Effector memory CD8-positive, alpha-beta T cell (primary cell): ENCODE measurements at regions not wholly inside any gene's neighbourhood (a gene's known extent, or its start where the extent isn't known, plus 50 kb on each side); places are given as distances from the start of the nearest gene placed in this dataset.
"Not testable (repeated sequence)": the region's sequence is repeated elsewhere in the genome, so short reads cannot be mapped to it uniquely, and the experiment has no call there.

ENCODE experiments used
- ATAC-seq: fragments of 150-1000 bp; cut with Tn5 transposase; replicated peaks from 2 replicates; pipeline ENCODE4 v1.10.0; 2021; ENCODE audit warnings: mild to moderate bottlenecking, moderate library complexity
- DNase-seq, 3 experiments: peaks; one replicate each; pipeline ENCODE4 v3.0.0; 2021
- H3K27ac Mint-ChIP-seq, 2 donors: one replicate each; pipeline ENCODE4 v1.8.0; 2022; ENCODE audit warnings: mild to moderate bottlenecking in 2 of 2, mixed read lengths in 2 of 2, moderate library complexity in 2 of 2
- H3K27me3 Mint-ChIP-seq, 2 donors: one replicate each; pipeline ENCODE4 v1.8.0; 2022; ENCODE audit warnings: mixed read lengths in 2 of 2
- H3K36me3 Mint-ChIP-seq: one replicate; pipeline ENCODE4 v1.8.0; 2022; ENCODE audit warnings: mild to moderate bottlenecking, moderate library complexity, mixed read lengths; ENCODE audit not compliant: insufficient read depth
- H3K4me1 Mint-ChIP-seq, 2 donors: one replicate each; pipeline ENCODE4 v1.8.0; 2022; ENCODE audit warnings: low read depth in 2 of 2, mixed read lengths in 2 of 2
- H3K4me3 Mint-ChIP-seq, 2 donors: one replicate each; pipeline ENCODE4 v1.8.0; 2022; ENCODE audit warnings: mild to moderate bottlenecking in 2 of 2, mixed read lengths in 2 of 2, moderate library complexity in 2 of 2
- H3K9me3 Mint-ChIP-seq, 2 donors: one replicate each; pipeline ENCODE4 v1.8.0; 2022; ENCODE audit warnings: mixed read lengths in 2 of 2

DNA sequence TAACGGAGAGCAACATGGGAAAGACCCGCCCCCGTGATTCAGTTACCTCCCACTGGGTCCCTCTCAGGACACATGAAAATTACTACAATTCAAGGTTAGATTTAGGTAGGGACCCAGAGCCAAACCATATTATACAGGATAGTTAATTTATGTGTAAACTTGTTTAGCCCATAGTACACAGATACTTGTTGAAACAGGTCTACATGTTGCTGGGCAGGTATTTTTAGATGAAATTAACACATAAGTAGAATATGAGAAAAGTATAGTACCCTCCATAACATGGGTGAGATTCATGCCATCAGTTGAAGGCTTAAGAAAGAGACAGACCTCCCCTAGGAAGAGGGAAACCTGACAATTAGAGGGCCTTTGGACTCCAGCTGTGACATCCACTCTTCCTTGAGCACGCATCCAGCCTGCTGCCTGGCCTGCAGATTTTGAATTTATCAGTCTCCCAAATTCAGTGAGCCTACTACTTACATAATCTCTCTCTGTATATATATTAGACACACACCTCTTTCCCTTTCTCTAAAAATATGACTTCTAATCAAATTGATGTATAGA is 463.5 kb upstream of the NETO1 start:
- H3K4me1 Mint-ChIP-seq, result no peaks in the 10 kb centered on the region
- H3K36me3 Mint-ChIP-seq, result no peaks in the 10 kb centered on the region
- peaks cover 0 to 15% of the 10 kb centered on the region in 2 donors for H3K9me3 Mint-ChIP-seq
- no peaks in the 10 kb centered on the region for H3K27me3 Mint-ChIP-seq
- no peak overlapping the region for H3K27ac Mint-ChIP-seq
- ATAC-seq (no peak), DNase-seq (no peak)
- H3K4me3 Mint-ChIP-seq, result no peak overlapping the region

DNA sequence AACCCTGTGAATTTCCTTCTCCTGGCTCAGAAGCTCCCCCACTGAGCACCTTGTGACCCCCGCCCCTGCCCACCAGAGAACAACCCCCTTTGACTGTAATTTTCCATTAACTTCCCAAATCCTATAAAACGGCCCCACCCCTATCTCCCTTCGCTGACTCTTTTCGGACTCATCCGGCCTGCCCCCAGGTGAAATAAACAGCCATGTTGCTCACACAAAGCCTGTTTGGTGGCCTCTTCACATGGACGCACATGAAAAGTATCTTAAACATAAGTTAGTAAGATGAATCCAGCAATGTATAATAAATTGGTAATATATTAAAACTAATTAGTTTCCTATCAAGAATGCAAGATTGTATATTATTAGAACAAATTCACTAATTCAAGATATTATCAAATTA is 462.3 kb upstream of the NETO1 start:
- not testable (repeated sequence) for DNase-seq, H3K36me3 Mint-ChIP-seq, H3K27ac Mint-ChIP-seq, H3K27me3 Mint-ChIP-seq, H3K4me3 Mint-ChIP-seq, ATAC-seq, H3K4me1 Mint-ChIP-seq
- H3K9me3 Mint-ChIP-seq, result peaks cover 4 to 25% of the 10 kb centered on the region in 2 donors

GRCh38 chr18:73324187-73324831 is 456.5 kb upstream of the NETO1 start:
- H3K9me3 Mint-ChIP-seq, result peaks cover 10 to 16% of the 10 kb centered on the region in 2 donors
- ATAC-seq, H3K27me3 Mint-ChIP-seq, H3K4me3 Mint-ChIP-seq, DNase-seq, H3K4me1 Mint-ChIP-seq, H3K36me3 Mint-ChIP-seq, H3K27ac Mint-ChIP-seq: not testable (repeated sequence)

DNA sequence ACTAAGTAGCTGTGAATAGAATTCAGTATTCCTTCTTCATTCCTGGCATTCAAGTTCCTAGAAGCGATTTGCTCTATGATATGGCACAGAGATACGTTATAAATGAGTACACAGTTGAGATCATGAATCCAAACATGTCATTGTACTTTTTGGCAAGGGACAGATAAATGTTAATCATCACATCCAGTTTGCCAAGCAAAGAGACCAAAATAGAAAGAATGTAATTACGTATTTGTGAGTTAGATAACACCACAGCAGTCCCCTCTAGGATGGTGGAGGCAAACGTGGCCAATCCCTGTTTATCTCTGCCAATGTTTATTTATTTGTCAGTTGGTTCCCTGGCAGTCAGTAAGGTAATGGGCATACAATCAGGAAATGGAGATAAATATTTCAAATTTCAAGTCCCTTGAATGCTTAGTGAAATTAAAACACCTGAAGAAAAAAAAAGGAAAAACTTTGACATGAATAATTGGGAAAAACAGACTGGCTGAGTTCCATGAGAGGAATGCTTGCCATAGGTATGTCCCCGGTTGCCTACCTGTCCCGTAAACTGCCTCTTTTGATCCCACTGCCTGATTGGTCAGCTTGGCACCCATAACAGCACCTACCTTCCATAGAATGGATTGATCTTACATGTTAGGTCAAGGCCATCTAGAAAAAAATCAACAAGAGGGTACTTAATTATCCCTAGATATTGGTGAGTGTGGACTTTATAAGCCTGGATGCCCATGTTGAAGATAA is 451.1 kb upstream of the NETO1 start:
- Mint-ChIP-seq H3K9me3 (peaks cover 0 to 12% of the 10 kb centered on the region in 2 donors), H3K36me3 (no peaks in the 10 kb centered on the region), H3K4me1 (no peaks in the 10 kb centered on the region), H3K27me3 (no peaks in the 10 kb centered on the region), H3K4me3 (no peak overlapping the region), H3K27ac (no peak overlapping the region)
- DNase-seq (no peak), ATAC-seq (no peak)

DNA sequence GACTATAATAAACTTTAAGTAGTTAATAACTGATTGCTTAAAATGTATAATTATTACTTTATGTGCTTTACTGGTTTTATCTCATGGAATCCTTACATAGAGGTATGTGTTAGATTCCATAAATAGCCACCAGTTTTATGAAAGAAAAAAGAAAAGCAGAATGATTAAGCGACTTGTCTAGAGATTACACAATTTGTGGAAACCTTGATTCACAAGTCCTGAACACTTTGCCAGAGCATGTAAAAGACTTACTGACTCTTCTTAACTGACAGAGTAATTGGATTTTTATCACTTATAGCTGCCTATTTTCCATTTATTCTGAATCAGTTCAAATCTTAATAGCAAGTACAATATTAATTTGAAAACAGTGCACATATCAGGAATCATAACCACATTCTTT is 448.7 kb upstream of the NETO1 start:
- no peaks in the 10 kb centered on the region for H3K27me3 Mint-ChIP-seq
- DNase-seq, result no peak
- no peaks in the 10 kb centered on the region for H3K4me1 Mint-ChIP-seq
- H3K36me3 Mint-ChIP-seq, result no peaks in the 10 kb centered on the region
- no peak overlapping the region for H3K27ac Mint-ChIP-seq
- peaks cover 2 to 8% of the 10 kb centered on the region in 2 donors for H3K9me3 Mint-ChIP-seq
- no peak overlapping the region for H3K4me3 Mint-ChIP-seq
- ATAC-seq, result no peak

- Mint-ChIP-seq H3K9me3 (peaks cover 8 to 10% of the 10 kb centered on the region in 2 donors), H3K4me3 (no peak overlapping the region), H3K27ac (no peak overlapping the region), H3K27me3 (no peaks in the 10 kb centered on the region), H3K36me3 (no peaks in the 10 kb centered on the region), H3K4me1 (no peaks in the 10 kb centered on the region)
- DNase-seq (no peak), ATAC-seq (no peak)
Measured at GRCh38 chr18:73315381-73315780, 447.6 kb upstream of the NETO1 start.

- Mint-ChIP-seq H3K36me3 (no peaks in the 10 kb centered on the region), H3K27me3 (no peaks in the 10 kb centered on the region), H3K27ac (no peak overlapping the region), H3K4me3 (no peak overlapping the region), H3K4me1 (no peaks in the 10 kb centered on the region), H3K9me3 (peaks cover 8 to 9% of the 10 kb centered on the region in 2 donors)
- ATAC-seq (no peak), DNase-seq (no peak)
Measured at GRCh38 chr18:73313476-73313875, 445.7 kb upstream of the NETO1 start.

DNA sequence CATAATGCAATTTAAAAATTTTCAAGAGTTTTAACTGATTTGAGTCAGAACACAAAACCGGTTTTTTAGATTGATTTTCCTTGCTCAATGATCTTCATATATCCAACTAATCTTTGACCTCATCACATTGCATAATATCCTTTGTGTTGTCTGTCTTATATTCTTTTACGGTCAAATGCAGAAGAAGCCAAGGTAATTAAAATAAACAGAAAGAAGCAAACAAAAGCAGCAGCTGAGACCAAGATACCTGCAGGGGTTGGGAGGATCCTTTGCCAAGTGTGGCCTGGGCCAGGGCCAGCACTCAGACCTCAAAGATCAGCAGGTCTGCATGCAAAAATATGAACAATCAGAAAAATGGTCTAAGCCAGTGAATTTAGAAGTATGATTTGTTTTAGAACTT is 428.9 kb upstream of the NETO1 start:
- no peak for DNase-seq
- no peak overlapping the region for H3K27ac Mint-ChIP-seq
- H3K4me1 Mint-ChIP-seq, result no peaks in the 10 kb centered on the region
- no peaks in the 10 kb centered on the region for H3K27me3 Mint-ChIP-seq
- ATAC-seq, result no peak
- peaks cover 8 to 14% of the 10 kb centered on the region in 2 donors for H3K9me3 Mint-ChIP-seq
- no peak overlapping the region for H3K4me3 Mint-ChIP-seq
- H3K36me3 Mint-ChIP-seq, result peaks cover 3% of the 10 kb centered on the region

GRCh38 chr18:73292156-73292555 is 424.4 kb upstream of the NETO1 start:
- H3K27ac Mint-ChIP-seq, result no peak overlapping the region
- no peaks in the 10 kb centered on the region for H3K4me1 Mint-ChIP-seq
- DNase-seq, result no peak
- ATAC-seq, result no peak
- peaks cover 10 to 14% of the 10 kb centered on the region in 2 donors for H3K9me3 Mint-ChIP-seq
- no peaks in the 10 kb centered on the region for H3K27me3 Mint-ChIP-seq
- H3K36me3 Mint-ChIP-seq, result peaks cover 3% of the 10 kb centered on the region
- no peak overlapping the region for H3K4me3 Mint-ChIP-seq

DNA sequence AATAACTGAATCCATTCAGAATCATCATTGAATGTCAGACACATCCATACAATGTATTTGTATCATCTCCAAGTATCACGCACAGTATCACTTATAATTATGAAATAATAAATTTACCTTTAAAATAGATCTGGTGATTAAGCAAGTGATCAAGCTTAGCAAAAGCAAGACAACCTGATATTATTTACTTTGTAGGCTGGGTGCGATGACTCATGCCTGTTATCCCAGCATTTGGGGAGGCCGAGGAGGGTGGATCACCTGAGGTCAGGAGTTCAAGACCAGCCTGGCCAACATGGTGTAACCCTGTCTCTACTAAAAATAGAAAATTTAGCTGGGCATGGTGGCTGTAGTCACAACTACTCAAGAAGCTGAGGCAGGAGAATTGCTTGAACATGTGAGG is 421.0 kb upstream of the NETO1 start:
- no peaks in the 10 kb centered on the region for H3K4me1 Mint-ChIP-seq
- no peak for DNase-seq

GRCh38 chr18:73286584-73286983 is 418.8 kb upstream of the NETO1 start:
- Mint-ChIP-seq H3K36me3 (no peaks in the 10 kb centered on the region), H3K9me3 (peaks cover 9 to 13% of the 10 kb centered on the region in 2 donors), H3K27me3 (no peaks in the 10 kb centered on the region), H3K4me1 (no peaks in the 10 kb centered on the region), H3K27ac (no peak overlapping the region), H3K4me3 (no peak overlapping the region)
- DNase-seq (no peak), ATAC-seq (no peak)

More for the DNA sequence above, 421.0 kb upstream of the NETO1 start:
- no peak overlapping the region for H3K27ac Mint-ChIP-seq
- no peaks in the 10 kb centered on the region for H3K27me3 Mint-ChIP-seq
- ATAC-seq, result no peak
- peaks cover 6 to 7% of the 10 kb centered on the region in 2 donors for H3K9me3 Mint-ChIP-seq
- peaks cover 3% of the 10 kb centered on the region for H3K36me3 Mint-ChIP-seq
- no peak overlapping the region for H3K4me3 Mint-ChIP-seq

DNA sequence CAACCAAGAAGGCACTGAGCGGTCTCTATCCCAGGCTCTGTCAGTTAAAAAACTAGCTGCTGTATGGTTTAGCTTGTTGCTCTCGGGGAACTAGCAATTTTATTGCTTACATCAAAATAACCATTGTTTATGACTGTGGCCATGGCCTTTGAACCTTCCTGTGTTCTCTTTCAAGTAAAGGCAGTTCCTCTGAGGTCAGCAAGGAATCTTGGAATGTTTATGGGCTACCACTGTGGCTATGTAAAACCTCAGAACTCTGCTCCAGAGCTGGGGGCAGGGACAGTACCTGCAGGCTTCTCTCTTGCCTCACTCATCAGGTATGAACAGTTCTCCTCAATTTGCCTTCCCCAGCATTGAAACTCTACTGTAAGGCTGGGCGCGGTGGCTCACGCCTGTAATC is 416.0 kb upstream of the NETO1 start:
- Mint-ChIP-seq H3K9me3 (peaks cover 9 to 15% of the 10 kb centered on the region in 2 donors), H3K4me3 (no peak overlapping the region), H3K27me3 (no peaks in the 10 kb centered on the region), H3K4me1 (no peaks in the 10 kb centered on the region), H3K27ac (no peak overlapping the region), H3K36me3 (no peaks in the 10 kb centered on the region)
- no peak for ATAC-seq
- DNase-seq, result no peak

DNA sequence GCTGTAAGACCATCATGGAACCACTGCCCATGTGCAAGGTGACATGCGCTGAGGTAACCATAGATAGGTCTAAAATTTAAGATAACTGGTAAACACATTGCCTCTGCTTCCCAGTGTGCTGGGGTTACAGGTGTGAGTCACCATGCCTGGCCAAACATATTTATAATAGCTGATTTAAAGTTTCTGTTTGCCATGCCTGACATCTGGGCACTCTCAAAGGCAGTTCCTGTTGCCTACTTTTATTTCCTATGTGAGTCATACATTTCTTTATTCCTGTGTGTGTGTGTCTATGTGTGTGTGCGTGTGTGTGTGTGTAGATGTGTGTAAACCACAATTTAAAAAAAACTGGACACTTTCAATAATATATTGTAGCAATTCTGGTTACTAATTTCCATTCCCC is 415.2 kb upstream of the NETO1 start:
- no peak for DNase-seq
- no peaks in the 10 kb centered on the region for H3K27me3 Mint-ChIP-seq
- H3K4me3 Mint-ChIP-seq, result no peak overlapping the region
- H3K27ac Mint-ChIP-seq, result no peak overlapping the region
- H3K4me1 Mint-ChIP-seq, result no peaks in the 10 kb centered on the region
- no peak for ATAC-seq
- H3K36me3 Mint-ChIP-seq, result no peaks in the 10 kb centered on the region
- H3K9me3 Mint-ChIP-seq, result peaks cover 10 to 20% of the 10 kb centered on the region in 2 donors

DNA sequence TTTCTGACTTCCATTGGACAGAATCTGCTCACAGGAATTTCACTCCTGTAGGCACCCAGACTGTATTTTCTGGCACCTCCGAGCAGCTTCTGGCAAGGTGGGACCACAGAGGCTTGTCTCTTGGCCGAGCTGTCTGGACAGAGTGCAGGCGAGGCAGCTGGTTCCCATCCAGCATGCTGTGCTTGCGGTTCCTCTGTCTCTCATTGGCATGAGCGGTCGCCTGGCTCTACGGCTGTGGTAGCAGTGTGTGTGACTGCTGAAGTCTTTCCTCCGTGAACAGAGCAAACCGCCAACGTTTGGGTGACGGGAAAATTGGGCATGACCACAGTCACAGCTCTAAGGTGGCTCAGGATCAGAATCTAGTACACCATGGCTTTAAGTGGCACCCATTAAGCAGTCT is 411.7 kb upstream of the NETO1 start:
- Mint-ChIP-seq H3K27ac (no peak overlapping the region), H3K9me3 (peaks cover 10 to 18% of the 10 kb centered on the region in 2 donors), H3K4me1 (no peaks in the 10 kb centered on the region), H3K4me3 (no peak overlapping the region), H3K36me3 (no peaks in the 10 kb centered on the region), H3K27me3 (no peaks in the 10 kb centered on the region)
- no peak for DNase-seq
- no peak for ATAC-seq
